HCT116 (cell line): ENCODE measurements at regions not wholly inside any gene's neighbourhood (a gene's known extent, or its start where the extent isn't known, plus 50 kb on each side); places are given as distances from the start of the nearest gene placed in this dataset.

Source experiments
- ATAC-seq: fragments of 200-7000 bp; cut with Tn5 transposase; 2 replicates; pipeline ENCODE4 v1.9.1; 2020; ENCODE audit warnings: mild to moderate bottlenecking, moderate library complexity
- BruUV-seq: library from RNA; stranded (reverse); fragments of 400-500 nt; replicated peaks from 2 replicates; lab custom pipeline; 2021; lab: Mats Ljungman, UMichigan
- CTCF ChIA-PET: fragments of 300-600 bp; sonication (Branson Sonifier 250); formaldehyde crosslinking; loops from one replicate; lab custom pipeline; 2021; ENCODE audit warnings: antibody characterized with exemption; lab: Charles Lee
- POLR2A ChIA-PET: fragments of 300-600, 350-600 bp; sonication (Branson Sonifier 250); formaldehyde crosslinking; loops from one replicate; lab custom pipeline; 2021; ENCODE audit warnings: antibody characterized with exemption; lab: Charles Lee
- RAD21 ChIA-PET, 2 experiments: fragments of 300-600 bp; sonication (Branson Sonifier 250); formaldehyde crosslinking; loops; one replicate each; lab custom pipeline; 2023; ENCODE audit warnings: low total read pairs in 2 of 2; ENCODE audit not compliant: uncharacterized antibody in 2 of 2, unreplicated experiment in 2 of 2, low non-redundant PET in 1 of 2; lab: Charles Lee
- DNase-seq: peaks from one replicate; pipeline ENCODE4 v3.0.0-alpha.2; 2010; ENCODE audit warnings: low read depth, low spot score
- H2AFZ ChIP-seq: fragments of 200-600 bp; shearing (Covaris generic), sonication (generic); 2 replicates; pipeline ENCODE4 v1.6.1; 2017; ENCODE audit warnings: low read depth, mixed run types, mixed read lengths, antibody characterized with exemption, low read length; ENCODE audit not compliant: poor library complexity, severe bottlenecking
- H3K27ac ChIP-seq: 2 replicates; pipeline ENCODE4 v1.5.1; 2012; ENCODE audit warnings: low read depth, low read length
- H3K27me3 ChIP-seq: fragments of 200-600 bp; sonication (generic); 2 replicates; pipeline ENCODE4 v1.6.1; 2016; ENCODE audit warnings: mixed run types, low read length, mixed read lengths; ENCODE audit not compliant: insufficient read depth
- H3K36me3 ChIP-seq, 2 experiments: fragments of 200-500 bp in 1 of 2; fragments of 200-600 bp in 1 of 2; sonication (Bioruptor generic) in 1 of 2; sonication (generic) in 1 of 2; 2 replicates each; pipeline versions ENCODE4 v1.5.1 to v1.6.1; 2014 to 2016; ENCODE audit warnings: low read length in 2 of 2, inconsistent platforms in 1 of 2, mixed read lengths in 1 of 2, mixed run types in 1 of 2; ENCODE audit not compliant: insufficient read depth in 2 of 2, control insufficient read depth in 1 of 2
- H3K4me1 ChIP-seq, 2 experiments: fragments of 200-600 bp in 1 of 2; sonication (generic) in 1 of 2; 2 replicates each; pipeline versions ENCODE4 v1.5.1 to v1.6.1; 2012 to 2017; ENCODE audit warnings: low read length in 2 of 2, inconsistent platforms in 1 of 2, mild to moderate bottlenecking in 1 of 2, mixed read lengths in 1 of 2, mixed run types in 1 of 2, moderate library complexity in 1 of 2; ENCODE audit not compliant: insufficient read depth in 2 of 2, control insufficient read depth in 1 of 2
- H3K4me2 ChIP-seq: fragments of 200-600 bp; sonication (generic); 2 replicates; pipeline ENCODE4 v1.6.1; 2017; ENCODE audit warnings: mixed run types, low read length, mixed read lengths
- H3K4me3 ChIP-seq, 2 experiments: fragments of 200-600 bp in 1 of 2; sonication (generic) in 1 of 2; replicated peaks in 1 of 2; 2 replicates each; pipeline ENCODE4 v1.5.1; 2011 to 2016; ENCODE audit warnings: low read length in 2 of 2, control low read depth in 1 of 2, low read depth in 1 of 2, mild to moderate bottlenecking in 1 of 2, mixed read lengths in 1 of 2, mixed run types in 1 of 2
- H3K79me2 ChIP-seq: fragments of 200-600 bp; sonication (generic); 2 replicates; pipeline ENCODE4 v1.6.1; 2017; ENCODE audit warnings: mild to moderate bottlenecking, mixed run types, low read length, moderate library complexity, mixed read lengths; ENCODE audit not compliant: insufficient read depth
- H3K9ac ChIP-seq: fragments of 200-600 bp; sonication (generic); 2 replicates; pipeline ENCODE4 v1.6.1; 2016; ENCODE audit warnings: low read length, mixed read lengths
- H3K9me2 ChIP-seq: fragments of 200-600 bp; sonication (generic), shearing (Covaris generic); 2 replicates; pipeline ENCODE4 v1.6.1; 2017; ENCODE audit warnings: mixed run types, mild to moderate bottlenecking, moderate library complexity; ENCODE audit not compliant: insufficient read depth
- H3K9me3 ChIP-seq, 2 experiments: fragments of 200-500 bp in 1 of 2; fragments of 200-600 bp in 1 of 2; sonication (Bioruptor generic) in 1 of 2; sonication (generic) in 1 of 2; 2 replicates each; pipeline ENCODE4 v1.6.1; 2014 to 2017; ENCODE audit warnings: low read length in 2 of 2, mixed read lengths in 2 of 2, inconsistent platforms in 1 of 2, low read depth in 1 of 2, mild to moderate bottlenecking in 1 of 2, mixed run types in 1 of 2, moderate library complexity in 1 of 2; ENCODE audit not compliant: control insufficient read depth in 1 of 2, insufficient read depth in 1 of 2
- H4K20me1 ChIP-seq: fragments of 200-600 bp; sonication (generic), shearing (Covaris generic); 2 replicates; pipeline ENCODE4 v1.6.1; 2017; ENCODE audit warnings: mixed run types, mild to moderate bottlenecking, moderate library complexity; ENCODE audit not compliant: insufficient read depth
- EZH2 ChIP-seq: fragments of 200-600 bp; sonication (generic); IDR thresholded peaks from 2 replicates; pipeline ENCODE4 v1.6.1; 2017; ENCODE audit warnings: antibody characterized with exemption, mixed run types
- TCF7L2 ChIP-seq: IDR thresholded peaks from 2 replicates; pipeline ENCODE4 v1.7.0; 2011; ENCODE audit warnings: borderline replicate concordance, inconsistent platforms; ENCODE audit not compliant: insufficient read depth, insufficient read length; ENCODE audit errors: extremely low read depth
- ZFX ChIP-seq: fragments of 450-650 bp; IDR thresholded peaks from 2 replicates; pipeline ENCODE4 v1.6.1; 2017
- intact Hi-C: fragments of 100-400 bp; cut with micrococcal nuclease; formaldehyde crosslinking; loops from 2 replicates; pipeline ENCODE4 v1.10.0; 2022
- TF ChIP-seq, protein P1 (sequence below): IDR thresholded peaks from 2 replicates; pipeline ENCODE4 v1.6.1; 2012; ENCODE audit warnings: low read depth

DNA sequence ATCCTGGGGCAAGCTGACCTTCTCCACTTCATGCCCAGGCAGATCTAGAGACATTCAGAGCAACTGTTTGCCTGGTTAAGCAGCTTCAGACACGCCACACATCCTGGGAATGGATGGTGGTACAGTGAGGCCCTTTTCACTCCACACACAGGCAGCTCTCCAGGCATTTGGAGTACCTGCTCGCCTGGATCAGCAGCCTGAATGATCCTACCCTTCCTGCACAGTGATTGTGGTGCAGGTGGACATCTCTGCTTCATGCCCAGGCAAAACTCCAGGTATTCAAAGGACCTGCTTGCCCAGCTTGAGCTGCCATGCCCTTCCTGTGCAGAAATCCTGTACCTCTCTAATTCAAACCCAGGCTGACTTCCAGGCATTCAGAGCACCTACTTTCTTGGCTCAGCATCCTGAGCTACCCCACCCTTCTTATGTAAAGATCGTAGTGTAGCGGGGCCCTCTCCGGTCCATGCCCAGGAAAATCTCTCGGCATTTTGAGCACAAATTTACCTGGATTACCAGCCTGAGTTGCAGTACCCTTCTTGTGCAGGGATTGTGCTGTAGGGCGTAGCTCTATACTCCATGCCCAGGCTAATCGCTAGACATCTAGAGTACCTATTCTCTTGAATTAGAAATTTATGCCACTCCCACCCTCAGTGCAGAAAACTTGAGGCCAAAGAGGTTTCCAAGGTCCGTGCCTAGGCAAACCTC lies 972.8 kb downstream of the ANKRD7 start:
- H3K9me3 ChIP-seq = no peaks in the 10 kb centered on the region
- DNase-seq (no peak), ATAC-seq (peak; percentile 71; the same call in 1 of the 2 replicates)
- H3K36me3 ChIP-seq = no peaks in the 10 kb centered on the region
- peak overlapping the region; percentile 72 for H2AFZ ChIP-seq
- no peak overlapping the region for H3K27ac ChIP-seq
- H3K79me2 ChIP-seq = no peaks in the 10 kb centered on the region
- H4K20me1 ChIP-seq = no peaks in the 10 kb centered on the region
- no peak overlapping the region for H3K9ac ChIP-seq
- H3K4me3 ChIP-seq = no peak overlapping the region
- RAD21 ChIA-PET = no interaction called here
- no peaks in the 10 kb centered on the region for H3K27me3 ChIP-seq
- H3K9me2 ChIP-seq = no peaks in the 10 kb centered on the region
- intact Hi-C loops = loop anchor here (5.0 kb wide), 2 partner anchors 275 to 845 kb away; no protein-coding TSS in a partner anchor
- BruUV-seq = no TSS peak
- CTCF ChIA-PET = interaction anchor here (1.0 to 2.4 kb wide), 4 partner anchors 19 to 278 kb away, joined by 4 to 13 read pairs (median 6); no protein-coding TSS in a partner anchor
- H3K4me2 ChIP-seq = peak overlapping the region; percentile 52
- POLR2A ChIA-PET = no interaction called here
- TF ChIP-seq, protein P1, sequence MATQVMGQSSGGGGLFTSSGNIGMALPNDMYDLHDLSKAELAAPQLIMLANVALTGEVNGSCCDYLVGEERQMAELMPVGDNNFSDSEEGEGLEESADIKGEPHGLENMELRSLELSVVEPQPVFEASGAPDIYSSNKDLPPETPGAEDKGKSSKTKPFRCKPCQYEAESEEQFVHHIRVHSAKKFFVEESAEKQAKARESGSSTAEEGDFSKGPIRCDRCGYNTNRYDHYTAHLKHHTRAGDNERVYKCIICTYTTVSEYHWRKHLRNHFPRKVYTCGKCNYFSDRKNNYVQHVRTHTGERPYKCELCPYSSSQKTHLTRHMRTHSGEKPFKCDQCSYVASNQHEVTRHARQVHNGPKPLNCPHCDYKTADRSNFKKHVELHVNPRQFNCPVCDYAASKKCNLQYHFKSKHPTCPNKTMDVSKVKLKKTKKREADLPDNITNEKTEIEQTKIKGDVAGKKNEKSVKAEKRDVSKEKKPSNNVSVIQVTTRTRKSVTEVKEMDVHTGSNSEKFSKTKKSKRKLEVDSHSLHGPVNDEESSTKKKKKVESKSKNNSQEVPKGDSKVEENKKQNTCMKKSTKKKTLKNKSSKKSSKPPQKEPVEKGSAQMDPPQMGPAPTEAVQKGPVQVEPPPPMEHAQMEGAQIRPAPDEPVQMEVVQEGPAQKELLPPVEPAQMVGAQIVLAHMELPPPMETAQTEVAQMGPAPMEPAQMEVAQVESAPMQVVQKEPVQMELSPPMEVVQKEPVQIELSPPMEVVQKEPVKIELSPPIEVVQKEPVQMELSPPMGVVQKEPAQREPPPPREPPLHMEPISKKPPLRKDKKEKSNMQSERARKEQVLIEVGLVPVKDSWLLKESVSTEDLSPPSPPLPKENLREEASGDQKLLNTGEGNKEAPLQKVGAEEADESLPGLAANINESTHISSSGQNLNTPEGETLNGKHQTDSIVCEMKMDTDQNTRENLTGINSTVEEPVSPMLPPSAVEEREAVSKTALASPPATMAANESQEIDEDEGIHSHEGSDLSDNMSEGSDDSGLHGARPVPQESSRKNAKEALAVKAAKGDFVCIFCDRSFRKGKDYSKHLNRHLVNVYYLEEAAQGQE = no peak
- no peak for TF ChIP-seq EZH2
- no peak for TF ChIP-seq TCF7L2
- no peak for TF ChIP-seq ZFX
- H3K4me1 ChIP-seq = no peaks in the 10 kb centered on the region
